NCI-H446 treated with DMSO at 0.1 percent for 48 hours (cell line): ENCODE measurements at regions not wholly inside any gene's neighbourhood (a gene's known extent, or its start where the extent isn't known, plus 50 kb on each side); places are given as distances from the start of the nearest gene placed in this dataset.
A peak's percentile ranks its signal among the peaks of the same experiment; 100 is the strongest.
"Not testable (repeated sequence)": the region's sequence is repeated elsewhere in the genome, so short reads cannot be mapped to it uniquely, and the experiment has no call there.

ENCODE experiments used
- DNase-seq: peaks from one replicate; lab custom pipeline; 2025; lab: John Stamatoyannopoulos, UW

DNA sequence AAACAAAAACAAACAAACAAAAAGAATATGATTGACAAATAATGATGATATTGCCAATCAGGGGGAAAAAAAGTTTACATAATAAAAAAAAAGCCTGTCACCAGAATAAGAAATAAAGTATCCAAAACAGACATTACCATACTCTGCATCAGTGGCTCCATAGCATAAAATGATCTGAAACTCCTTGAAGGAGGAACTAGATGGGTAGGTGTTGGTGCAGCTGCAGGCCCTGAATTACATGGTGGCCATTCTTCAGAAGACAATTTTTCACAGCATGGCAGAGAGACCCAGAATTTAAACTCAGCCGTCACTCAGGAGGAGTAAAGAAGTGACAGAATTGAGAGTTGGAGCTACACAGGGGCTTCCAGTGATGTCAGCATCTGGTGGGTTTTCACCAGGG lies 60.2 kb downstream of the GLUL start:
- no peak for DNase-seq

DNA sequence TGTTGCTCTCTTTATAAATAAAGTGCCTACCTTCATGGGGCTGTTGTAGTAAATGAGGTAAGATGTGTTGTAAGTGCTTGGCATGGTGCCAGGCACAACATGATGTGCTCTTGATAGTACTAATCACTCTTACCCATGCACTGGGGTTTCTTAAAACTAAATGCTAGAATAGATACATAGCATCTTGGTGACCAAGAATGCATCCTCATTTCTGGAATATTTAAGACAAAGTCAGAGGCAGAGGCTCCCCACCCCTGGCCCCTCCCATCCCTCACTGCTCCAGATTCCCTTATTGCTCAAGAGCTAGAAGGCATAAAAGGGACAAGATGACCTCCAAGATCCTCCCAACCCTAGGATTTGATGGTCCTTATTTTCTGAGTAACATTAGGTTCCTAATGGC lies 61.3 kb downstream of the GLUL start:
- DNase-seq: no peak

DNA sequence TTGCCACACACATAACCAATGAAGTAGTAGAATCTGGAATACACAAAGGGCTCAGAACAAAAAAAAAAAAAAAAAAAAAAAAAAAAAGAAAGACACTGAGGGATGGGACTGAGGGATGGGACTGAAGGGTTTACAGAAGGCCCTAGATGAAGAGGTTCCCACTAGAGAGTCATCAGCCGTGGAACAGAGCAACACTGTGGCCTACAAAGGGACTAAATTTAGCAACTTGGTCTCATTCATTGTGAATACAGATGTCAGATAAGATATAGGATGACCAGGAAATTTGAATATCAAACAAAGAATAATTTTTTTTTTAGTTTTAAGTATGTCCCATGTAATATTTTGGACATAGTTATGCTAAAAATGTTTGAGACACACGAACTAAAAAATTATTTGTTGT lies 62.1 kb downstream of the GLUL start:
- no peak for DNase-seq

DNA sequence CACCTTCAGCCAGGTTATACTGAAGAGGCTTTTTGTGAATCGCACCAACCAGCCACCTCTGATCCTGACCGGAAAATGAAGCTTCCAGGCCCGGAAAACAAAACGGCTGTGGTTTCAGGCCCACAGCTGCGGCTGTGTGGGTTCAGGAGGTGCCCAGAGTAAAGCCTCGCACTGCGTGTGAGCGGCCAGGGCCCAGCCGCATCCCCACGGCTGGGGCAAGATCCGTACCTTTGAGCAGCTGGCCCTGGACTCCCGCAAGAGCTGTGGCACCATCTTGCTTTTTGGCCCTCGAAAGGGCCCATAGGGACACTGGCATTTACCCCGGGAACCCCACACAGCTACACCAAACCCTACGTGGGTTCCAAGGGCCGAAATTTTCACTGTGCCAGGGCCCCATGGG lies 63.0 kb downstream of the GLUL start:
- DNase-seq: no peak

DNA sequence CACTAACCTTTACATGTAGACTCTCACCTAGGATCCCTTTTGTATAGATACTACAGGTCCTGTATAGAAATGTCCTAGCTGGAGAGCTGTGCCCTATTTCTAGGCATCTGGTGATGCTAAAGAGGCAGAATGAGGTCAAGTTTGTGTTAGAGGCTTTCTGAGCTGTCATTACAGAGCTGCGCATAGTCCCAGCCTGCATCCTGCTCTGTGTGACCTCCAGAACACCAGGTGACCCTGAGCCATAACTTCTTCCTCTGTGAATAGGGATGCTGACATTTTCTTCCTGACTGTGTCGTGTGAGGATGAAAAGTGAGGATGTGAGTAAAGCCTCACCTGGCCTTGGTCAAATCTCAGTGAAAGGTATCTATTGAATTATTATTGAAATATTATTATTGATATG lies 66.3 kb downstream of the GLUL start:
- no peak for DNase-seq

DNA sequence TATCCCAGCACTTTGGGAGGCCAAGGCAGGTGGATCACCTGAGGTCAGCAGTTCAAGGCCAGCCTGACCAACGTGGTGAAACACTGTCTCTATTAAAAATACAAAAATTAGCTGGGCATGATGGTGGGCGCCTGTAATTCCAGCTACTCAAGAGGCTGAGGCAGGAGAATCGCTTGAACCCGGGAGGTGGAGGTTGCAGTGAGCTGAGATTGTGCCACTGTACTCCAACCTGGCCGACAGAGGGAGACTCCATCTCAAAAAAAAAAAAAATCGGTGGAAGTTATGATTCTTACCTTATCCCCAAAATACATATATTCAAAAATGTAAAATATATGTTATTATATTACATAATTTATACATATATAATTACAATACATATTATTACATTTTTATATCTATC lies 70.1 kb downstream of the GLUL start:
- not testable (repeated sequence) for DNase-seq

DNA sequence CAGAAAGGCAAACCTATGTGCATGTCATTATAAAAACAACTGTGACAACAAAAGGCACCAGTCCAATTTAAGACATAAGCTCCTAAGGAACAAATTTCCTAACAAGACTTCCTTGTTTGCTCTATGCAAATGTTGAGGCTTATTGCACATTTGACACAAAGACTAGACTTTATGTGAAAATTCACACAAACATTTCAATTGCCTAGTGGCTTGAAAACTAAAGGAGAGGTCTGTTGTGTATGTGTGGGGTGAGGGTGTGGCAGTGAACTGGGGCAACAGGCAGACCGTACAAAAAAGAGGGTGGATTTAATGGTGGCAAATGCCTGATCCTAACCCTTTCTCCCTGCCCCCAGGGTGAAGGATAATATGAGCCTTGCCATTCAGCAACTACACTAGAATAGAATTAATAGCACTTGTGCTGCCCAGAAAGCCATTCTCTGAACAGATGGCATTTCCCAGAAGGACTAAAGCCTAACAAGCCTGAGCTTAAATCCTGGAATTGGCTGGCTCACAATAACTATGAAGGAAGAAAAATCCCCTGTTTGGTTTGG lies 73.9 kb downstream of the GLUL start:
- peak; percentile 96 for DNase-seq

DNA sequence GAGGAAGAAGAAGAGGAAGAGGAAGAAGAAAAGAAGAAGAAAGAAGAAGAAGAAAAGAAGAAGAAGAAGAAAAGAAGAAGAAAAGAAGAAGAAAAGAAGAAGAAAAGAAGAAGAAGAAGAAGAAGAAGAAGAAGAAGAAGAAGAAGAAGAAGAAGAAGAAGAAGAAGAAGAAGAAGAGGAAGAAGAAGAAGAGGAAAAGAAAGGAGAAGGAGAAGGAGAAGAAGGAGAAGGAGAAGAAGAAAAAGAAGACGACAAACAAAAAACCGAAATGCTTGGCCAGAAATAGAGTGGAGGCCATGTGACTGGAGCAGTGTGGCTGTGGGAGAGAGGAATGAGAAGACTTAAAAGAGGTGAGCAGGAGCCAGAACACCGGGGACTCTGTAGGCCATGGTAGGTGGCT lies 75.1 kb downstream of the GLUL start:
- DNase-seq: not testable (repeated sequence)

DNA sequence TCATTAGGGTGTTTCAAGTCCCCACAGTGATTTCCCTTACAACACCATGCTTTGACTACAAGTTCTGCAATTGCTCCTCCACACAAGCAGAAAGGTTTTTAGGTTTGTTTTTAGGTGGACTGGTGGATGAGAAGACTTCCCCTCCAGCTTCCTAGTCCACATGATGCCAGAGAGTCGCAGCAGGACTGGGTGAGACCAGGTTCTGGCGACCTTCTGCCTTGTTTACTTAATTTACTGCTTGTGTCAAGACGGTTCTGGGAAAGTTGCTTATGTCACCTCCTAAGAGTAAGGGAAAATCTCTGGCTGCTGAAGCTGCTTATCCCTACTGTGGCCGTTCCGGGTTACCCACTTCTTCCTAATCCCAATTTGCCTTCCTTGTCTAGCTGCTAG lies 76.4 kb downstream of the GLUL start:
- DNase-seq: no peak

DNA sequence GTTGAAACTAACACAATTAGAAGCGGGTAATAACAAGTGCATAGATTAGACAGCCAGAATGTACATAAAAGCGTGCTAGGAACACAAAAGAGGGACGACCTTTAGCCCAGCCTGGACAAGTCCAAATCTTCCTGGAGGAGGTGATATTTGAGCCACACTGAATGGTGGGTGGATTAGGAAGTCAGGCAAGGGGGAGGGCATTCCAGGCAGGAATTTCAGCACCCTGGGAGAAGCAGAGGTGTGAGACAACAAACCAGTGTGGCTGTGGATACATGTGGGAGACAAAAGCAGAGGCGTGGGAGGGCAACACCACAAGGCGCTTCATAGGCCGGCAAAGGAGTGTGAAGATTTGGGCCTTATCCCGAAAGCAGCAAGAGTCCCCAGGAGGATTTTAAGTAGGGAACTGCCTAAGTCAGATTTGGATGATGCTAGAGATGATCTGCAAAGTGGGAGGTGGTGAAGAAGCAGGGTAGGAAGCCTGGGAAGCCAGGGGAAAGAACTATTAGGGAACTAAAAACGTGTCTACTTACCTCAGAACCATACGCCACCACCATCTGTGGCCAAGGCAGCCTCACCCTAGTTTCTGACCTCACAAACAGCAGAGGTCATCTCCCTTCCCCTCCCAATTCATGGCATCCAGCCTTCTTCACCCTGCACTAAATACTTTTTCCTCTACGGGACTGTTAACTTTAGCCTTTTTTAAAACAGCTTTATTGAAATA lies 81.8 kb downstream of the GLUL start:
- DNase-seq: no peak

DNA sequence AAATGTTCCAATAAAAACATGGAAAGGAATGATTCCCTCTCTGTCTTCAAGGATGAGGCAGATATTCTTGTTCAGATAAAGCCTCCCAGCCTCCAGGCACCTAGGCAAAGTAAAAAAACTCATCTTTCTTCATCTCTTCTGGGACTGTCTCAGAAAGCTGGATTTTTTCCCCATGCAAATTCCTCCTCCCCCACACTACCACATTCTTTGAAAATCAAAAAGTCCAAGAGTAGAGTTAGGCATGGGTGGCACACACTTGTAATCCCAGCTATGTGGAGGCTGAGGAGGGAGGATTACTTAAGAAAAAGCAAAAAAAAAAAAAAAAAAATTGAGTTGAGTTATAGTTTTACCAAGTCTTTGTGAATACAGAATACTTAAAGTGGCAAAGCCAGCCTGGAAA lies 82.8 kb downstream of the GLUL start:
- DNase-seq: no peak

DNA sequence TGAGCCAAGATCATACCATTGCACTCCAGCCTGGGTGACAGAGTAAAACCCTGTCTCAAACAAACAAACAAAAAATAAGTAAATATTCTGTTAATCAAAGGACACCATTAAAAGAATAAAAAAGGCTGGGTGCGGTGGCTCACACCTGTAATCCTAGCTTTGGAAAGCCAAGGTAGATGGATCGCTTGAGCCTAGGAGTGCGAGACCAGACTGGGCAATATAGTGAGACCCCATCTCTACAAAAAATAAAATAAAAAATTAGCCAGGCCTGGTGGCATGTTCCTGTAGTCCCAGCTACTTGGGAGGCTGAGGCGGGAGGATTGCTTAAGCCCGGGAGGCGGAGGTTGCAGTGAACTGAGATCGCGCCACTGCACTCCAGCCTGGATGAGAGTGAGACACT lies 84.1 kb downstream of the GLUL start:
- DNase-seq: not testable (repeated sequence)

DNA sequence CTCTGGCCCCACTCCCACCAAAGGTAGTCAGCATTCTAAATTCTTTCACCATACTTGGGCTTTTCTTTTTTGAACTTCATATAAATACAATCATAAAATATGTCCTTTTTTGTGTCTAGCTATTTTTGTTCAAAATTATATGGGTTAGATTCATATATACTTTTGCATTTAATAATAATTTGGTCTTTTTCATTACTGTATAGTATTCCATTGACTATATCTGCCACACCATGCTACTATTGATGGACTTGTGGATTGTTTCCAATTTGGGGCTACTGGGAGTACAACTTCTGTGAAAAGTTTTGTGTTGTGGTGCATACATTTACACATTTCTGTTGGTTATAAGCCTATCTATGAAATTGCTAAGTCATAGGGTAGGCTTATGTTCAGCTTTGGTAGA lies 85.7 kb downstream of the GLUL start:
- no peak for DNase-seq

DNA sequence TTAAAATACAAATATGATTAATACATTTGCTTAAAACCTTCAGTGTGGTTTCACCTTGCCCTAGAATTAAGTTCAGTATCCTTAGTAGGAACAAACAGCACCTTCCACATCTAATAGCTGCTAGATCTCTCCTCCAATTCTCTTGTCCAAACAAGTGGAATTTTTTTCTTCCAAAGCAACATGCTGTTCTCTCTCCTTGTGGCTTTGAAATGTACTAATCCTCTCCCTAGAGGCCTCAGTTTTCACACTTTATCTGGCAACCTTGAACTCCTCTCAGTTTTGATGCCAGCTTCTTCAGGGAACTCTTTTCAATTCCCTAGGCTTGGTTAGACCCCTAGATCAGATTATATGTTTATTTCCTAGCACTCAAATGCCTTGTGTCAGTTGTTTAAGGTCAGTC lies 87.0 kb downstream of the GLUL start:
- peak; percentile 4 for DNase-seq

DNA sequence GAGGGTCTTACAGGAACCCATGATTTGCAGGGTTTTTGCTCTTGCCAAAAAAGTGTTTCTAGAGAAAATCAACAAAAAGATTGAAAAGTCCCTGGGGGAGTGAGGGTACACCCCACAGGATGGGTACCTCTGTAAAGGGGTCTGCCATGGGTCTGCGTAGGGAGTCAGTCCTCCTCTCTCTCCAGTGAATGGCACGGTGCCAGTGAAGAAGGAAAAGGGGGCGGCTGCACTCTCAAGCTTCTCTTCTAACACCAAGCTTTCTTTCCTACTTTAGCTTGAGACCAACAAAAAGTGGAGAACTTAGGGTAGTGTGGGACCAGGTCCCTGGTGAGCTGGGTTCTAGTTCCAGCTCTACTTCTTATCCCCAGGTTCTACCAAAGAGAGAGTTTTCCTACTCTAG lies 87.4 kb downstream of the GLUL start:
- DNase-seq: no peak

DNA sequence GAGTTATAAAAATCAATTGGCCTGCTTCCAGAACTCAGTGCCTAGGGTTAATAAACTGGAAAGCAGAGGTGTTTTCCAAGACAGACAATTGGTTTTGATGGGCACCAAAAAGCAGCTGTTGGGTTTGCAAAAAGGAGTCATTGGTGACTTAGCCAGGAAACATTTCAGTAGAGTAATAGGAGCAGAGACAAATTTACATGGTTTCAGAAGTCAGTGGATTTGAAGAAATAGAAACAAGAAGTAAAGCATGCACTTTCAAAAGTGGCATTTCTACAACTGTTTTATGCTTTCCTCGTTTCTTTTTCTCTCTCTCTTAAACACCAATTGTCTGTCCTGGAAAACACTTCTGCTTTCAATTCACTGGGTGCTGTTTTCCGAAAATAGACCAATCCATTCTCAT lies 87.8 kb downstream of the GLUL start:
- DNase-seq: peak; percentile 18

DNA sequence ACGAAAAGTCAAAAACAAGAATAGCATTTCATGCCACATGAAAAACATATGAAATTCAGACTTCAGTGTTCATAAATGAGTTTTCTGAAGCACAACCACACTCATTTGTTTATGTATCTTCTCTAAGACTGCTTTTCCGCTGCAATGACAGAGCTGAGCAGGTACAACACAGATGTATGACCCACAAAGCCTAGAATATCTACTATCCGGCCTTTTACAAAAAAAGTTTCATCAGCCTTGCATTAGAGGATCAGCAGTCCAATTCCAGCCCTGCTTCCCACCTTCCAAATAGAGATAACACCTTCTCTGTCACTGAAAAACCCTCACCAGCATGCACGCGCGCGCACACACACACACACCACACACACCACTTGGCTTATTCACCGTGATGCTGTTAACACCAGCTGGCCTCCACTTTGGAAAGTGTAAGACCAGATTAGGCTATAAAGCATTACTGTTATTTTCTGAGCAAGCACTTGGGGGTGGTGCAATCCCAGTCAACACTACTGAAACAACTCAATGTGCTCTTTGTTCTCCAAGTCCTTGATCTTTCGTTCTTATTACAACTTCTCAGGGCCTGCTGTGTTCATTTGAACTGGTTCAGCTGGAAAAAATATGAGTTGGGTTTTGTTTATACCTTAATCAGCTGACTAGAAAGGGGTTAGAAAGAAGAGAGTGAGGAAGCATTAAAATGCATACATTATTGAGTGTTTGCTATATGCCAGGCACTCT lies 90.0 kb downstream of the GLUL start:
- DNase-seq: peak; percentile 79

DNA sequence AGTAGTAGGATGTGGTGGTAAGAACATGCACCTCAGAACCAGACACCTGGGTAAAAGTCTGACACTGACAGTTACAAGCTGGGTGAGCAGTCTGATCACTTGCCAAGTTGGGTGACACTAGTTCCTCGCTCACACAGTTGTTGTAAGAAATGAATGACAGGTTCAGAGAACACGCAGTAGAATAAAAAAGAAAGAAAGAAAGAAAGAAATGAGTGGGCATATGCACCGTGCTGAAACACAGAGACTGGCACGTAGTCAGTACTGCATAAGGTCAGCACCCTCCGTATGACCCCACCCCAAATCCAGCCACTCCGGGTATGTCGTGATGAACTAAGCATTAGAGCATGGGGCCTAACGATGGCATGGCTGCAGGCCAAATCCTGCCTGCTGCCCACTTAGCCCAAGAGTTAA lies 90.6 kb downstream of the GLUL start:
- DNase-seq: no peak

DNA sequence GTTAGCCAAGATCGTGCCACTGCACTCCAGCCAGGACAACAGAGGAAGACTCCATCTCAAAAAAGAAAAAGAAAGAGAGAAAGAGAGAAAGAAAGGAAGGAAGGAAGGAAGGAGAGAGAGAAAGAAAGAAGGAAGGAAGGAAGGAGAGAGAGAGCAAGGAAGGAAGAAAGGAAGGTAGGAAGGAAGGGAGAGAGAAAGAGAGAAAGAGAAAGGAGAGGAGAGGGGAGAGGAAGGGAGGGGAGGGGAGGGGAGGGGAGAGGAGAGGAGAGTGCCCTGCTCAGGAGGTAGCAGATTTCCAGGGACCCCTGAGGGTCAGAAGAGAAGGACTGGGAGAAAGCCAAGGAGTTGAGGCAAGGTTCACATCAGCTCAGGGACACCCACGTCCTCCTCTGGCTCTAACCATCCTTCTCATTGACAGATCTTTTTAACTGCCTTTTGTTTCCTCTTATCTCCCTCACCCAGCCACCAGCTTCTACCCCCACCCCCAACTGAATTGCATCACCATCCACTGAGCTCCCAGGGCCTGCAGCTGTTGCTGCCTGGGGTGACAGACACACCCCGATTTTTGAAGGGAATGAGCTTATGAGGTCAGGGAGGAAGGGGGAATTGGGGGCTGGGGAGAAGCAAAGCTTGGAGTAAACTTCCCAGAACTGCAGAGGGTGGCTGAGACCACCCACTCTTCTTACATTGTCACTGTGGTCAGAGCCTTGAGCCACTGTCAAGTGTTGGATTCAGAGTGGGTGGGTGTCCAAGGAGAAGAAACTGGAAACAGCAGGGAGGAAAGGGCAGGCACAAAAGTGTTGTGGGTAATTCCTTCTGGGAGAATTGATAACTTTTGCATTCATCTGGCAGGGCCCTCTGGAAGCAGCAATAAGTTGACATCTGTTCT lies 91.6 kb downstream of the GLUL start:
- peak; percentile 8 for DNase-seq

DNA sequence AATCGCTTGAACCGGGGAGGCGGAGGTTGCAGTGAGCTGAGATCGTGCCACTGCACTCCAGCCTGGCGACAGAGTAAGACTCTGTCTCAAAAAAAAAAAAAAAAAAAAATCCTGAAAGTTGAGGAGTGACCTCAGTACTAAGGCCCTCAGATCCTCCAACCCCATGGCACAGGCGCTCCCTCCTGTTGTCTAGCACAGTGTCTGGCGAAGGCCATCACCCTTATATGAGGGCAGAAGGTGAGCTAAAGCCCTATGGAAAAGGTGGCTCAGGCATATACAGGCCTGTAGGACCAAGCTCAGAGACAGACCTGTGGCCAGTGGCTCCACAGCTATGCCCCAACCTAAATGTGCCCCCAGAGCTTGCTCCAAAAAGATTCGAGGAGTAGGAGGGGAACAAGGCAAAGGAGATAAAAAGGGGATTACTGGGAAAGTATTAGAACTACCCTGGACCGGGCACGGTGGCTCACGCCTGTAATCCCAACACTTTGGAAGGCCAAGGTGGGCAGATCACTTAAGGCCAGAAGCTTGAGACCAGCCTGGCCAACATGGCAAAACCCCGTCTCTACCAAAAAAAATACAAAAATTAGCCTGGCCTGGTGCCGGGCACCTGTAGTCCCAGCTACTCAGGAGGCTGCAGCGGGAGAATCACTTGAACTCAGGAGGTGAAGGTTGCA lies 92.4 kb downstream of the GLUL start:
- DNase-seq: not testable (repeated sequence)

DNA sequence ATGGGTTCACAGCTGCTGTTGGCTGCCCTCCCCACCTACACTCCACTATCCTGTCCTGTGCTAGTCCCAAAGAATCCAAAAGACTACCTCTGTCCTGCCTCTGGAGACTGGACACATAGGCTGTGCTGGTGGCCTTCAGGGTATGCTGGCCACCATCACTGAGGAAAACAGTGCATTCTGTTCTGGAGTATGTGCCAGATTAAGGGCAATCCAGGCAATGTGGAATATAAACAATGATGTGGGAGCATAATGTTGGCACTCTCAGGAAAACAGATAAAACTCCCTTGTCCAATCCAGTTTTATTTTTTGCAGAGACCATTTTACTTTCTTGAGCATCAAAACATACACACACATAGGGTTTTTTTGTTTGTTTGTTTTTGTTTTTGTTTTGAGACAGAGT lies 94.3 kb downstream of the GLUL start:
- DNase-seq: no peak

DNA sequence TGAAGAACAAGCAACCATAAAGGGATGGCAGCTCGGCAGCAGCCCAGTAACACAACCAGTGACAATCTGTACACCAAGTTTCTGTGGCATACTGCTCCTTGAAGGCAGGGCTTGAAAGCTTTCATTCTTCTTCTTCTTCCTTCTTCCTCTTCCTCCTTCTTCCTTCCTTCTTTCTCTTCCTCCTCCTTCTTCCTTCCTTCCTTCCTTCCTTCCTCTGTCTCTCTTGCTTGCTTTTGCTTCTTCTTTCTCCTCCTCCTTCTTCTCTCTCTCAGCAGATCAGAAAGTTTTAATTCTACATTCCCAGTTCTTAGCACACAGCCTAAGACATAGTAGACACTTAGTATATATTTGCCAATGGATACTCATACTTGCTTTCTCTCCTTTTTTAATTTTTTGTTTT lies 95.9 kb downstream of the GLUL start:
- no peak for DNase-seq
